Gastrocnemius medialis (tissue), 4 donors: ENCODE measurements at regions not wholly inside any gene's neighbourhood (a gene's known extent, or its start where the extent isn't known, plus 50 kb on each side); places are given as distances from the start of the nearest gene placed in this dataset.

ENCODE experiments used
- POLR2A ChIP-seq, 2 donors: fragments of 450-650 bp; IDR thresholded peaks; one replicate each; pipeline ENCODE4 v1.6.1; 2017; ENCODE audit warnings: antibody characterized with exemption in 2 of 2, mild to moderate bottlenecking in 2 of 2, moderate library complexity in 2 of 2
- TF ChIP-seq, protein P1 (sequence below), 5 experiments: fragments of 450-650 bp in 3 of 5; fragments of 200-600 bp in 2 of 5; sonication (generic) in 2 of 5; IDR thresholded peaks in 4 of 5; conservative IDR thresholded peaks in 1 of 5; 1 replicate in 4 of 5; 2 replicates in 1 of 5; pipeline ENCODE4 v1.5.1; 2016 to 2019; ENCODE audit warnings: antibody characterized with exemption in 5 of 5, mild to moderate bottlenecking in 3 of 5, moderate library complexity in 3 of 5

- TF ChIP-seq, protein P1, sequence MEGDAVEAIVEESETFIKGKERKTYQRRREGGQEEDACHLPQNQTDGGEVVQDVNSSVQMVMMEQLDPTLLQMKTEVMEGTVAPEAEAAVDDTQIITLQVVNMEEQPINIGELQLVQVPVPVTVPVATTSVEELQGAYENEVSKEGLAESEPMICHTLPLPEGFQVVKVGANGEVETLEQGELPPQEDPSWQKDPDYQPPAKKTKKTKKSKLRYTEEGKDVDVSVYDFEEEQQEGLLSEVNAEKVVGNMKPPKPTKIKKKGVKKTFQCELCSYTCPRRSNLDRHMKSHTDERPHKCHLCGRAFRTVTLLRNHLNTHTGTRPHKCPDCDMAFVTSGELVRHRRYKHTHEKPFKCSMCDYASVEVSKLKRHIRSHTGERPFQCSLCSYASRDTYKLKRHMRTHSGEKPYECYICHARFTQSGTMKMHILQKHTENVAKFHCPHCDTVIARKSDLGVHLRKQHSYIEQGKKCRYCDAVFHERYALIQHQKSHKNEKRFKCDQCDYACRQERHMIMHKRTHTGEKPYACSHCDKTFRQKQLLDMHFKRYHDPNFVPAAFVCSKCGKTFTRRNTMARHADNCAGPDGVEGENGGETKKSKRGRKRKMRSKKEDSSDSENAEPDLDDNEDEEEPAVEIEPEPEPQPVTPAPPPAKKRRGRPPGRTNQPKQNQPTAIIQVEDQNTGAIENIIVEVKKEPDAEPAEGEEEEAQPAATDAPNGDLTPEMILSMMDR (IDR thresholded peaks at IDR 0.05 in 4 of 5, conservative IDR thresholded peaks at IDR 0.05 in 1 of 5), result no peak
- TF ChIP-seq POLR2A (IDR thresholded peaks at IDR 0.05), result no peak
Measured at GRCh38 chr3:69499422-69499821, 113.5 kb upstream of the FRMD4B start.
